ENCODE measurements at regions not wholly inside any gene's neighbourhood (a gene's known extent, or its start where the extent isn't known, plus 50 kb on each side); places are given as distances from the start of the nearest gene placed in this dataset.

DNA sequence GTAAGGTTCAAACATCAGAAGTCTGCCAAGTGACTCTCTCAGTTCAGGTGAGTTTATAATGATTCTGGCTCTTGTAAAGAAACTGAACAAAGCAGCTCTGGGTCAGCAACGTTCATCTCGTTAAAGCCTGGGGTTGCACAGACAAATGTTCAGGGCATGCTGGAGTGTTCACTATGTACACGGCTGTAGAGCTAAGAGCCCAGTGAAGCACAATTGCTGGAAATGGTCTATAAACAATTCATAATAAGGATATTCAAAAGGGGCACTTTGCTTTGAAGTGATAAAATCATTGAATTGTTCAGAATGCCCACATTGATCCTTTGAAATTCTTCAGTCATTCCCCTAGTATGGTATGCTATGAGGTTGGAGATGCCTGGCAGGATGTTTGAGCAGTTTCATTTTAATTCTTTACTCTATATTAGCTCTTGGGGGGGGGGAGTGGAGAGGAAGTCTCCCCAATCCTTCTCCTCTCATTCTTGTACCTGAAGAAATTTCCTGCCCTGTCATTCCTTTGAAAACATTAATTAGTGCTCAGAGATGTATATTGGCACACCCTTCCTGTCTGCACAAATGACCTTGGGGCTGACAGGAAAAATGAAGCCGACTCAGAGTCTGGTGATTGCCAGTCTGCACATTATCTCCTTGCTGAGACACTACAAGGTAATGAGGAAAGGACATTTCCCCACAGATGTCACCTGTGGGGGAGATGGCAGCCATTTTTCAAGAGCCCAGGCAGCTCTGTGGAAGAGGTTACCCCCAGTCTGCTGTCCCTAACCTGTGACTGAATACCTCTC is 145.5 kb downstream of the DLEU7 start:
- no peak for DNase-seq

DNA sequence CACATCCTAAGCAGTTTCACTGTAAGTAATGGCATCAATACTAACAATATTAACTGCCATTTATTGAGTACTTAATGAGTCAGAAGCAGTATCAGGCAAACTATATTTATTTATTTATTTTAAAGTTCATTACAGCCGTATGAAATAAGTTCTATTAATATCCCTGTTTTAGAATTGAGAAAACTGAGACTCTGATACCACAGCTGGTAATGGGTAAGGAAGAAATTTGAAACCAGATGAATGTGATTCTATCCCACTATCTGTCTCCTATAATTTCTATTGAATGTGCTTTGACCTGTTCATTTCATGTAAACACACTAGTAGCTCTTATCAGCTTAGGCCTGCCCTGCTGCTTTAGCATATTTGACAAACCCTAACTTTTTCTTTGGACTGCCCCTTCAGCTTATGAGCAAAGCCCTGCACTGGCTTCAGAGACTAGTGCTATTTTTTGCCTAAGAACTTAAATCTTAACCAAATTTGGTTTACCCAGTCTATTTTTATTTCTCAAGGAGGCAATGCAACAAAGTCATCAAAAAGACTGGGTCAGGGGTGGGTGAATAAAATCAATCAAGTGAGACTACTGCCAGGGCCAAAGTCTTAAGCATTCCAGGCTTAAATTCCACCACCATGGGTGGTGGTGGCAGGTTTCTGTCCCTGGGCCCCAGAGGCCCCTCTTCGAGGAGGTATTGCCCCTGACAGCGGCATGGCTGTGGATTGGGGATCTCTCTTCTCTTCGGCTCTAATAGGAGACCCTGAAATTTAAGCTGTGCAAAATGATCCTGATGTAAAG is 143.4 kb downstream of the DLEU7 start:
- DNase-seq: no peak

DNA sequence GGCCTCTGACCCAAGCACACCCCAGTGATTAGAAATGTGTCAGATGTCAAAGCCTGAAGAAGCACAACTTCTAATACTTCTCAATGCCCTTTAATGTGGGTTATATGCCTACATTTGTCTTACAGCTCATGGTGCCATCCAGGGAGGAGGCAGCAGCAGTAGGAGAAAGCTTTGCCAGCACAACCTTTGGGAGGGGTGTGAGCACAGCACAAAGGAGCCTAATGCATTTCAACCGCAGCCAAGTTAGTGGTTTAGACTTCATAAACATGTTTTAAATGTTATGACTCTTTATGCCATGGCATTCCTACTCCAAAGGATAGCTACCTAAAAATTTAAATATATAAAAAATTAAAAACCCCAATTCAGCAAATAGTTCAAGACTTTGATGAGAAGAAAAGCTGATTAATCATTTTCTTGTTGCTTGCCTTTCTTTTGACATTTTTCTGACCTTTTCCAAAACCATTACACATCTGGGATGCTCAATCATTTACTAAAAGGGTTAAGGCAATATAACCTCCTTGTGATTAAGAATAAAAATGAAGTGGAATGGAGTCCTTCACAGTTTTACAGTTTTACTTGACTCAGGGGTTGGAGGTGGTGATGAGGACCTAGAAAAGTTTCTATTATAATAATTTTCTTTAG is 142.7 kb downstream of the DLEU7 start:
- DNase-seq: no peak

DNA sequence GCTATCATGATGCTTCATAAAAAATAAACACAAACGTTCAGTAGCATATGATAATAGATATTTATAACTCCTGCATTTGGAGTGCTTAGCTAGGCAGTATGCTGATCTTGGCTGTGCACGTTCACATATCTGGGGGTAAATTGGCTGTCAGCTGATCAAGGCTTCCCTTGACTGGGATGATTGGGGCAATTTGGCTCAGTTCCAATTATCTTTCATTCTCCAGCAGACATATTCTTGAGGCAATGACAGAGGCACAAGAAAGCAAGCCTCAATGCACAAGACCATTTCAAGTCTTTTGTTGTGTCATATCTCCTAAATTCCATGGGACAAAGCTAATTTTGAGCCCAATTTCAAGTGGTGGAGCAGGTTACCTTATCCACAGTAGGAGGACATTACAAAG is 142.0 kb downstream of the DLEU7 start:
- DNase-seq: no peak

DNA sequence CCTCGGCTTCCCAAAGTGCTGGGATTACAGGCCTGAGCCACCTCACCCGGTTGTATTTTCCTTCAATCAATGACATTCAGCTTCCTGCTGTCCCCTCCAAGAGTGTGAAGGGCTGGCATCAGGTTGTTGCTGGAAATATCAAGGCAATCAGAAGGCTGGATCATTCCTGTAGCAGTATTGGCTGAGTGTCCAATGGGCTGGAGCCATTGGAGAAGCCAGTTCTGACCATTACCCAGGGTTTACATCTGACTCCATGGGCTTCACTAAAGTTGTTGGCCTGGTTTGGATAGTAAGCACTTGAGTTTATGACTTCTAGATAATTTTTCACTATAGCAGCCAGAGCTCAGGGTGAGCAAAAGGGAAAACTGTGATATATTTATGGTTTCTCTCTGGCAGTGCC is 137.0 kb downstream of the DLEU7 start:
- no peak for DNase-seq

DNA sequence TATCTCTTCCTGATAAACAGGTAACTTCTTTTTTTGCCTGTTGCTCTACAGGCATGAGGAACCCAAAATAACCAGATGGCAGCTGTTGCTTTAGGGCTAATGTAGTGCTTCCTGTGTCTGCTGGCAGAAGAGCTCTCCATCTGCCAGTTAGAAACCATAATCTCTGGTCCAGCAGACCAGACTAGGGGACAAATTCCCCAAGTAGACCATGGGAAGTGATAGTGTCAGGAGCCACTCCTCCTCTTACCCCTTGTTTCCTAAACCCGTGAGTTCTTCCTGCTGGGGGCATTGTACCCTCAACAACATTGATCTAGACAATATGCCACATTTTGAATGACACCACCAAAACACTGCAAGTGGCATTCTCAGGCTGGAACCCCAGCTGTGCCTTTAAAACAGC is 135.9 kb downstream of the DLEU7 start:
- DNase-seq: no peak

DNA sequence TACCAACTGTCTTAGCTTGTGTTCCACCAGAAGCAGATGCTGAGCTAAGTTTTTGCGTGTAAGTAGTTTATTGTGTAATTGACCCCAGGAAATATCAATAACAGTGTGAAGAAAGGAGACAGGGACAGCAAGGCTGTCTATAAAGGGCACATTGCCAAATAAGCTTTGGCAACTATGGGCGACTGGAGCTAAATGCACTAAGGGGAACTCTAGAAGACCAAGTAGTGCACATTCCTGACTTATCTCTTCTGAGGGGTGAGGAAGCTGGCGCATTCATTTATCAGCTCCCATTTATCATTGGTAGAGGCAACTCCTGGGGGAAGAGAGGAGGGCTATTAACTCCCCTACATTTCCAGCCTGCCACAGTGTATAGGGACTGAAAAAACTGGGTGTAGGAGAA is 135.0 kb downstream of the DLEU7 start:
- no peak for DNase-seq

DNA sequence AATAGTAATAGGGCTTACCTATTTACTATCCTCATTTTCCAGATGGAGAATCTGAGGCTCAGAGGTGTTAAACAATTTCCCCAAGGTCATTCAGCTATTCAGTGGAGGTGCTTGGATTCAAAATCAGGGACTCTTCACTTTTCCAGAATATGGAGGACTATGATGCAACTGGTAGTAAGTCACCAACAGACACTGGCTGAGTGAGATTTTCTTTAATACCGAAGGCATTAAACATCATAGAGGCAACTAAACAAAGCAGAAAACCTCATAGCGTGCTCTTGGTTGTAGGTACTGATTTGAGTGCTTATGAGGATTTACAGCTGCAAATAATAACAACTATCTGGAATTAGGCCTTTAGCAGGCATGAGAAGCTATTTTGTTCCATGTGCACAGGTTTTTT is 134.4 kb downstream of the DLEU7 start:
- no peak for DNase-seq

DNA sequence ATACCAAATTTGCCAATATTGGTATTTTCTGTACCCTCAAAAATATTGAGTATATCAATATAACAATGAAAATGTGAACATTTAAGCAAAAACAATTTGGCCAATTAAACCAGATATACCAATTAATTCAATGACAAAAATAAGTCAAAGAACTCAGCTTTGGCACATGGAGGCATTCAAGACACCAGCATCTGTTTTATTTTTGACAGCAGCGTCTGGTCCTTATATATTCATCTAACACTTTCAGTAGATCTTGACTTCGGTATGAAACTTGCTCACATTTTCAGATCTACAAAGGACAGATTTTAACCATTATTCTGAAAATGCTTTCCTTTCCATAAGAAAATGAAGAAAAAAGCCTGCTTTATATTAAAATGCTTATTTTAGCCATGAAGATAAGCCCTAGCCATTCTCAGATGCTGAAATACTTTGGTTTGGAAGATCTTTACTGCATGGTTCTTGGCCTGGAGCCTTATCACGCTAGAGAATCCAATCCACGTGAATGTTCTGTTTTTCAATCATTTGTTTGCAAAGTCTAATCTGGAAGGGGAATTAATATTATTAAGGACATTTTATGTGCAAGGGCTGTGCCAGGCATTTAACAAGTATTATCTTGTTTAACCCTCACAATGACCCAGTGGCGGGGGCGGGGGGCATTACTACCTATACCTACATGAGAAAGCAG is 132.2 kb downstream of the DLEU7 start:
- no peak for DNase-seq

DNA sequence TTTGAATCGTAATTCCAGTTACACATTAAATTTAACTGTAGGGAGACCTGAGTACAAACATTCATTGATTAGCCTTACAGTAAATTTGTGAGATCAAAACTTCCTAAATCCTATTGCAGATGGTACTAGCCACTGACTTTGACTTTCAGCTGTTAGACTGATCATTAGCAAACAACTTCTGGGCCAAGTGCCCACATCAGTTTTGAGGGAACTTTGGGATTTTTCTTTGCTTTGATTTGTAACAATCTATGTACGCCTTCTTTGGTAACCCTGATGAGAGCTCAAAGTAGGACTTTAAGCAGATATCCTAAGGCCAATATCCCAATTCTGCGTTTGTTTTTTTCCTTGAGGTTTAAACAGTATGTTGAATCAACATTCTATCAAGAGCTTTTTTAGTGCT is 131.5 kb downstream of the DLEU7 start:
- no peak for DNase-seq

DNA sequence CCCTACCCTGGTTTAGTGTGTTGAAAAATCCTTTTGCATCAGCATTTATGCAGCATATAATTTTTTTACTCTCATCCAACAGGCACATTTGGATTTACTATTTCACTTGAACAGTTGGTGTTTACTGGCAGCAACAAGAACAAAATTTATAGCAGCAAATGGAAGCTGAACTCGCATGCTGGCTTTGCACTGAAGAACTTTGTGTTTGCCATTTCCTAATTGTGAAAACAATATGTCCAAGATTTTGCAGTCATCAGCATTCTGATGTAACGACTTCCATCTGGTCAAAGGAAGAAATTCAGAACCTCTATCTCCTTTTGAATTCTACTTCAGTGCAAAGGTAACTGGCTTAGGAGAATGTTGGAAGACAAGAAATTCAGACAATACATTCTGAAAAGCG is 131.0 kb downstream of the DLEU7 start:
- DNase-seq: no peak

DNA sequence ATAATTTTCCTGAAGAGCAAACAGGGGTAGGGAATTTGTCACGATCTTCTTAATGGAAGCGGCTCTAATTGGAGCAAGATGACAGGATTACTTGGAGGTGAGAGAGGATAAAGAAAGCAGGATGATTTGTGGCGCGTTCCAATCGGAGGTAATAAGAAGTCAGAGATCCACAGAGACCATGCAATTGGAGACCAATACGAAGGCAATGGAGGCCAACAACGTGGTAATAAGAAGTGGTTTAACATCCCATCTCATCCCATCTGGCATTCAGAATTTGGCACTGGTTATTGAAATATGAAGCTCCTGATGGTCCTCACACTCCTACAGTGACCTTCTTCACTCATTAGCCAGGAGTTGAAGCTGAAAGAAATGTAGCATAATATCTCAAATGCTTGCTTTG is 130.6 kb downstream of the DLEU7 start:
- no peak for DNase-seq

DNA sequence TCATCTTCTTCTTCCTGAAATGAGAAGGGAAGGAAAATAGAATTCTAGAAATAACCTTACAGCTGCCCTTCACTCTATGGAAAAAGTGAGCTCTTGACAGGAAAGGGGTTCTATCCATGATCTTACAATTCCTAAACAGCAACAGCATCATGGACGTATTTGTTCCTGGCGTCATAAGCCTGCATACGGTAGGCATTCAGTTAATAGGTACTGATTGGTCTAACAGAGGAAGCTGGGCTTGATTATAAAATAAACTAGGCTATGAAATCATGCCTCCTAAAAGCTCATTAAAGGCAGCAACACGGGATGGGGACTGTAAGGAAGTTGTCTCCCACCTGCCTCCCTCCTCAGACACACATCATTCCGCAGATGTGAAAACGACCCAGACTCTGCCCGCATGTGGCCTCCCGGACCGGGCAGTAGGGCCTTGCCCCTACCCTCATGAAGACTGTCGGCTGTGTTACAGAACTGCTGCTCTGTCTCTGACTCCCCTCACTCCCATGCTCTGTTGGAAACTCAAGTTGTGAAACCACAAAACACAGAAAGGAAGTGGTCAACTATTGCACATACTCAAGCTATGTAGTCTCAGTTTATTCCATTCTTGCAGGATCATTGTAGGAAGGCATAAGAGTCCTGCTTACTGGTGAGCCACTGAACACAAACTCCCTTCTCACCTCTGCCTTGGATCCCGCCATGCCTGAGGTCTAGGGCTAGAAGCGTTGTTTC is 129.8 kb downstream of the DLEU7 start:
- peak; percentile 60 for DNase-seq

DNA sequence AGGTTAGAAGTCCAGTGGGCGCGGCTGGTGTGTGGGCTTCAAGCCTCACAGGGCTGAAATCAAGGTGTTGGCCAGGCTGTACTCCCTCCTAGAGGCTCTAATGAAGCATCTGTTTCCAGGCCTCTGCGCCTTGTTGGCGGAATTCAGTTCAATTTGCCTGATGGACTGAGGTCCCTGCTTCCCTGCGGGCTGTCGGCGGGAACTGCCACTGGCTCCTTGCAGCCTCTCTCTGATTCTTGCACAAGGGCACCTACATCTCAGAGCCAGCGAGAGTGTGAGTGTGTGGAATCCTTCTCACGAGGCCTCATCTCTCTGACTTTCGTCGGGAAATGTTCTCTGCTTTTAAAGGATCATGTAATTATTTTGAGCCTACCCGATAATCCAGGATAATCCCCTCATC is 128.6 kb downstream of the DLEU7 start:
- DNase-seq: no peak

DNA sequence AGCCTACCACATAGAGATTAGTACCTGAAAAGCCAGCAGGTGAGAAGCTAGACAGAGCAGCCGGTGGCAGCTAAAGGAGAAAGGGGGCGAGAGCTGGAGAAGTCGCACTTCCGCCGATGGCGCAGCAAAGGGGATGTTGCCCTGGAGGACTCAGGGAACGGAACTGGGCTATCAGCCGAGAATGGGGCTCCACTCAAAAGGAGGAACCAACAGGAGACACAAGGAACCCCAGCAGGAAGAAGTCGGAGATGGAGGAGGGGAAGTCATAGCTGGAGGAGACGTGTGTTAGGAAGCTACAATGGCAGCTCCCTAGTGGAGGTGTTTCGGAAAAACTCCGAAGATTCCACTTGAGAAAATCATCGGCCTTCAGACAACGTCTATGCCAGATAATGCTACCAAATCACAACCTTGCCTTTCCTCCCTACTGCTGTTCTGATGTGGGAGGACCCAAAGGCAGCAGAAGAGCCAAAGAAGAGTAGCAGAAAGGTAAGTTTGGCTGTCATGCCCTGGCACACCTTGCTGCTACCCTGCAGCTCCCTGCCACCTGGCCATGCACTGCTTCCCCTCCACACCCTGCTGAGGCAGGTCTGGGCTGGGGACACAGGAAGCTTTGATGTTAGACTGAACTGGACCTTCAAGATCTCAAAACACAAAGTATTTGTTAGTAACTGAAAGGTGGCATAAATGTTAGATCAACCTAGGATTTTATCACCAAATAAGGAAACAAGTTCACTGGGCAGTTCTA is 127.9 kb downstream of the DLEU7 start:
- no peak for DNase-seq

DNA sequence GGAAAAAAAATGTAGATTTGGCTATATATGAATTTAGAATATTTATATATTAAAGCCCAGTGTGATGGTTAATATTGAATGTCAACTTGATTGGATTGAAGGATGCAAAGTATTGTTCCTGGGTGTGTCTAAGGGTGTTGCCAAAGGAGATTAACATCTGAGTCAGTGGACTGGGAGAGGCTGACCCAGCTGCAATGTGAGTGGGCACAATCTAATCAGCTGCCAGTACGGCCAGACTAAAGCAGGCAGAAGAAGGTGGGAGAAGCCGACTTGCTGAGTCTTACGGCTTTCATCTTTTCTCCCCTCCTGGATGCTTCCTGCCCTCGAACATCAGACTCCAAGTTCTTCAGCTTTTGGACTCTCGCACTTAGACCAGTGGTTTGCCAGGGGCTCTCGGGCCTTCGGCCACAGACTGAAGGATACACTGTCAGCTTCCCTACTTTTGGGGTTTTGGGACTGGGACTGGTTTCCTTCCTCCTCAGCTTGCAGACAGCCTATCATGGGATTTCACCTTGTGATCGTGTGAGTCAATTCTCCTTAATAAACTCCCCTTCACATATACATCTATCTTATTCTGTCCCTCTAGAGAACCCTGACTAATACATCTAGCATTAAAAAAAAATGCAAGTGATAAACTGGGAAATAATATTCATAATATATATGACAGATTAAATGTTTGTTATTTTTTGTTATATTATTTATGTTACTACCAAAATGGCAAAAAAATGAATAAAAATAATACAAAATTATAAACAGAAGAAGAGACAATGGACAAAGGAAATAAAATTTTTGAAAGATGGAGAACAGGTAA is 122.4 kb downstream of the DLEU7 start:
- DNase-seq: no peak

DNA sequence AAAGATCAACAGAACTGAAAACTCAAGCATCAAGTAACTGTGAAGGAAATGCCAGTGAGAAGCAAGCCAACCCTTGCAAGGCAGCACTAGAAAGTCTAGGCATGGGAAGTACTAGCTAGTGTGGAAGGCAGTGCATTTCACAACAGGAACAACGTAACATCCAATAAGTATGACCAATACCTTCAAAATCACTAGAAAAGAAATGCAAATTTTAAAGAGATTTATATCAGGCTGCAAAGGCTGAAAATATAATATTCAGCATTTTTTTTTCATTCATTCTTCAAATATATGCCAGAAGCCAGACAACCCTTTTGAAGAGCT is 121.9 kb downstream of the DLEU7 start:
- DNase-seq: no peak

DNA sequence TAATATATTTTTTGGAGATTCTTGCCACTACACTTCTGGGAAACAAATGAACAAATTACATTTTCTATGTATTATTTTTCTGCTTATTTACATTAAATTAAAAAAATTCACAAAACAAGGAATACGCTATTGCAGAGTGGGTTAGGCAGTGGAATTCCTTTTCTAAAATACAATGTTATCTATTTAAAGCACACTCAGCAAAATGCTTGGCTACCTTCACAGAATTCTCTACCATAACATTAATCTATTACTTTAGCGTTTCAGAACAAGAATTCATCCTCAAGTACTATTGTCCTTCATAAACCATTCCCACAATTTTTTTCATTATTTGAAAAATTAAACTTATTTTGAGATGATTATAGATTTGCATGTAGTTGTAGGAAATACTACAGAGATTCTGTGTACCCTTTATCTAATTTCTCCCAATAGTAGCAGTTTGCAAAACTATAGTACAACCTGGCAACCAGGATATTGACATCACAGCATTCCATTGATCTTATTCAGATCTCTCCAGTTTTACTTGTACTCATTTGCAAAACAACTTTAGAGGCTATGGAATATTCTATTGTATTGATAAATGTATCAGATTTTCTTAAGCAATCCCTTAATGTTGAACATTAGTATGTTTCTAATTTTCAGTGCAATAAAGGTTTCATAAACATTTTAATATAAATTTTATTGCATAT is 120.9 kb downstream of the DLEU7 start:
- DNase-seq: no peak

DNA sequence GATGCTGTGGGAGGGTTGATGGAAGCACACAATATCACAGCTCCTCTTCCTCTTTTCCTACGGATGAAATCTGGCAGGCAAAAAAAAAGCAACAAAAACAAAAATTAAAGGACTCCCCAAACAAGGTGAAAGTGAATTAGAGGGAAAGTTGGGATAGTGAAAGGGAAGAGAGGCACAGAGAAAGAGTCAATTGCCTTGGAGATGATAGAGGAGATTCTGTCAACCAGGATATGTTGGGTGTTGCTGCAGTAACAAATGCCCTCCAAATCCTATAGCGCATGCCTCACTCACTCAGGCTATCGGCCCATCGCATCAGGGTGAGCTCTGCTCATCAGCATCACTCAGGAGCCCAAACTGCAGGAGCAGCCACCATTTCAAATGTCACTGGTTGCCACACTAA is 119.1 kb downstream of the DLEU7 start:
- DNase-seq: no peak

DNA sequence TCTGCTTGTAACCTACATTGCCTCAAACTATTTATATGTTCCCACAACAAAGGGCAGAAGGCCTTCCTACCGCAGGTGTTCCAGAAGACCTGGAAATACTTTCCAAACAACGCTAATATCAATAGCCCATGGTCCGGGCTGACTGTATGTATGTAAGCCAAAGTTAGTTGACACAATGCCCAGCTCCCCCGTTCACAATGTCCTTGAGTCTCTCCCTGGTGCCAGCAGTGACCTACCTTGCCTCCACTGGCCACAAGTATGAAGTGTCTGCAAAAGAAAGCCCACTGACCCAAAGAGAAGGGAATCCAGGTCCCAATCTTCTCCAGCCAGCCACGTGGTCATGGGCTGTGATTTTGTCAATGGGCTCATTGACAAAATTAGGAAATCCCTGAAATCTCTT is 118.6 kb downstream of the DLEU7 start:
- no peak for DNase-seq

DNA sequence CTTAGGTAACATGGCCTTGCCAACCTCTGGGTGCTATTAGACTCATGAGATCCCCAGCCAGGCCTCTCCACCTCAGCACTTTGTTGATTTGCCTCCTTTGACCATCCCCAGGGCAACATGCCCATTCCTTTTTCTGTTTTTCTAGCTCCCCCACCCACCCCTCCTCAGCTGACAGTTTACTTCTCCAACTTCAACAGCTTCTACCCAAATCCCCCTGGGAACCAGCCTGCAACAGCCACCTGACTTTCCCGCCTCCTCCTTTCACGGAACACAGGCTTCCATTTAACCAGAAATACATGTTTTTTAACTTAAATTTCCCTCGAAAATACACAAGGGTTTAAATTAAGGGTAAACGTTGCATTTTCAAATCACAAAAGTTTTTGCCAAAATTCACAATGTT is 117.3 kb downstream of the DLEU7 start:
- no peak for DNase-seq
